HEK293 (cell line): ENCODE measurements at regions not wholly inside any gene's neighbourhood (a gene's known extent, or its start where the extent isn't known, plus 50 kb on each side); places are given as distances from the start of the nearest gene placed in this dataset.

ENCODE experiments used
- CTCF ChIA-PET: fragments of 350-600 bp; formaldehyde crosslinking; extraction: SDS; loops from one replicate; lab custom pipeline; 2021; ENCODE audit warnings: antibody characterized with exemption; lab: Yijun Ruan, JAX
- POLR2A ChIA-PET: fragments of 300-600 bp; formaldehyde crosslinking; extraction: SDS; loops from one replicate; lab custom pipeline; 2020; ENCODE audit warnings: antibody characterized with exemption, inconsistent platforms; lab: Yijun Ruan, JAX
- H3K27ac ChIP-seq: fragments of 200-500 bp; sonication (Bioruptor generic); 2 replicates; pipeline ENCODE4 v1.5.1; 2014; ENCODE audit warnings: low read depth, low read length, control low read depth, inconsistent platforms; ENCODE audit errors: extremely low read depth
- H3K36me3 ChIP-seq, 2 experiments: fragments of 200-500 bp in 1 of 2; sonication (Bioruptor generic) in 1 of 2; 1 replicate in 1 of 2; 2 replicates in 1 of 2; pipeline ENCODE4 v1.5.1; 2014 to 2017; ENCODE audit warnings: inconsistent platforms in 2 of 2, low read length in 2 of 2; ENCODE audit not compliant: control insufficient read depth in 2 of 2, insufficient read depth in 1 of 2
- H3K4me1 ChIP-seq: fragments of 200-500 bp; sonication (Bioruptor generic); 2 replicates; pipeline ENCODE4 v1.5.1; 2014; ENCODE audit warnings: mild to moderate bottlenecking, low read length, inconsistent platforms; ENCODE audit not compliant: control insufficient read depth, insufficient read depth
- H3K4me3 ChIP-seq: 2 replicates; pipeline ENCODE4 v1.5.1; 2011; ENCODE audit warnings: low read depth, mild to moderate bottlenecking, control low read depth, low read length, moderate library complexity
- H3K9me3 ChIP-seq: fragments of 200-500 bp; sonication (Bioruptor generic); 2 replicates; pipeline ENCODE4 v1.5.1; 2014; ENCODE audit warnings: low read depth, low read length, inconsistent platforms; ENCODE audit not compliant: control insufficient read depth, insufficient read depth
- CTCF ChIP-seq: fragments of 450-650 bp; formaldehyde crosslinking; IDR thresholded peaks from 2 replicates; pipeline ENCODE4 v1.5.1; 2016; ENCODE audit warnings: missing biosample characterization, missing genetic modification characterization
- GLI2 ChIP-seq: fragments of 450-650 bp; formaldehyde crosslinking; IDR thresholded peaks from 2 replicates; pipeline ENCODE4; 2017; ENCODE audit warnings: missing biosample characterization, missing genetic modification characterization, low read depth, borderline replicate concordance
- GLIS1 ChIP-seq: fragments of 450-650 bp; formaldehyde crosslinking; IDR thresholded peaks from 2 replicates; pipeline ENCODE4 v1.5.1; 2016; ENCODE audit warnings: missing biosample characterization, missing genetic modification characterization
- HOXD13 ChIP-seq: sonication (generic); formaldehyde crosslinking; IDR thresholded peaks from 2 replicates; pipeline ENCODE4 v1.8.0; 2022; ENCODE audit warnings: missing genetic modification reagents, borderline replicate concordance
- IKZF3 ChIP-seq: fragments of 450-650 bp; IDR thresholded peaks from 2 replicates; pipeline ENCODE4 v1.5.0; 2018; ENCODE audit warnings: missing biosample characterization, mild to moderate bottlenecking, missing genetic modification characterization, moderate library complexity
- KLF10 ChIP-seq: fragments of 450-650 bp; IDR thresholded peaks from 2 replicates; pipeline ENCODE4 v1.5.1; 2018; ENCODE audit warnings: missing biosample characterization, mild to moderate bottlenecking, missing genetic modification characterization
- KLF7 ChIP-seq: fragments of 450-650 bp; formaldehyde crosslinking; IDR thresholded peaks from 2 replicates; pipeline ENCODE4 v1.5.1; 2016; ENCODE audit warnings: missing biosample characterization, missing genetic modification characterization, borderline replicate concordance
- MZF1 ChIP-seq: fragments of 450-650 bp; formaldehyde crosslinking; IDR thresholded peaks from 2 replicates; pipeline ENCODE4 v1.5.1; 2017; ENCODE audit warnings: missing biosample characterization, missing genetic modification characterization, borderline replicate concordance
- SP3 ChIP-seq: fragments of 450-650 bp; formaldehyde crosslinking; IDR thresholded peaks from 2 replicates; pipeline ENCODE4 v1.5.1; 2016; ENCODE audit warnings: missing biosample characterization, missing genetic modification characterization
- ZBTB44 ChIP-seq: fragments of 450-650 bp; IDR thresholded peaks from 2 replicates; pipeline ENCODE4 v1.5.1; 2018; ENCODE audit warnings: missing biosample characterization, mild to moderate bottlenecking, missing genetic modification characterization
- ZEB2 ChIP-seq: fragments of 450-650 bp; formaldehyde crosslinking; IDR thresholded peaks from 2 replicates; pipeline ENCODE4 v1.5.1; 2016; ENCODE audit warnings: missing biosample characterization, missing genetic modification characterization
- ZNF169 ChIP-seq: fragments of 450-650 bp; formaldehyde crosslinking; IDR thresholded peaks from 2 replicates; pipeline ENCODE4 v1.5.1; 2016; ENCODE audit warnings: missing biosample characterization, missing genetic modification characterization
- ZNF239 ChIP-seq: fragments of 450-650 bp; formaldehyde crosslinking; IDR thresholded peaks from 2 replicates; pipeline ENCODE4 v1.5.1; 2016; ENCODE audit warnings: missing biosample characterization, missing genetic modification characterization
- ZNF473 ChIP-seq: fragments of 450-650 bp; formaldehyde crosslinking; IDR thresholded peaks from 2 replicates; pipeline ENCODE4 v1.5.1; 2017; ENCODE audit warnings: missing biosample characterization, missing genetic modification characterization
- ZNF514 ChIP-seq: fragments of 450-650 bp; formaldehyde crosslinking; IDR thresholded peaks from 2 replicates; pipeline ENCODE4 v1.5.1; 2016; ENCODE audit warnings: missing biosample characterization, missing genetic modification characterization
- ZNF548 ChIP-seq: fragments of 450-650 bp; formaldehyde crosslinking; IDR thresholded peaks from 2 replicates; pipeline ENCODE4 v1.5.1; 2016; ENCODE audit warnings: missing biosample characterization, missing genetic modification characterization
- ZNF549 ChIP-seq: fragments of 450-650 bp; IDR thresholded peaks from 2 replicates; pipeline ENCODE4 v1.5.1; 2018; ENCODE audit warnings: missing biosample characterization, missing genetic modification characterization, mild to moderate bottlenecking, inconsistent platforms, moderate library complexity
- ZNF585B ChIP-seq: fragments of 450-650 bp; formaldehyde crosslinking; IDR thresholded peaks from 2 replicates; pipeline ENCODE4 v1.5.1; 2016; ENCODE audit warnings: missing biosample characterization, missing genetic modification characterization
- ZNF610 ChIP-seq: fragments of 450-650 bp; formaldehyde crosslinking; IDR thresholded peaks from 2 replicates; pipeline ENCODE4 v1.5.1; 2016; ENCODE audit warnings: missing biosample characterization, missing genetic modification characterization, borderline replicate concordance
- ZNF664 ChIP-seq: fragments of 450-650 bp; formaldehyde crosslinking; IDR thresholded peaks from 2 replicates; pipeline ENCODE4 v1.5.1; 2016; ENCODE audit warnings: missing biosample characterization, missing genetic modification characterization
- TF ChIP-seq, protein P1 (sequence below): fragments of 450-650 bp; formaldehyde crosslinking; IDR thresholded peaks from 2 replicates; pipeline ENCODE4 v1.5.1; 2016; ENCODE audit warnings: missing biosample characterization, missing genetic modification characterization
- TF ChIP-seq, protein P2 (sequence below): fragments of 450-650 bp; formaldehyde crosslinking; IDR thresholded peaks from 2 replicates; pipeline ENCODE4 v1.5.1; 2016; ENCODE audit warnings: missing biosample characterization, missing genetic modification characterization

- TF ChIP-seq MZF1 (tag by site-specific recombination) = peak; percentile 65; the same call in 1 of the 2 replicates
- TF ChIP-seq ZBTB44 (tag by site-specific recombination) = peak; percentile 58; the same call in 1 of the 2 replicates
- no peak for TF ChIP-seq ZNF239 (tag by site-specific recombination)
Observed at GRCh38 chr3:72306800-72307341, 521.9 kb upstream of the PROK2 start (continued).

- no peaks in the 10 kb centered on the region for H3K9me3 ChIP-seq
- ChIA-PET POLR2A (no interaction called here), CTCF (no interaction called here)
- H3K36me3 ChIP-seq = no peaks in the 10 kb centered on the region
- TF ChIP-seq KLF7 (tag by site-specific recombination) (no peak), GLIS1 (tag by site-specific recombination) (peak; percentile 82)
- no peak overlapping the region for H3K4me3 ChIP-seq
- no peaks in the 10 kb centered on the region for H3K4me1 ChIP-seq
- no peak overlapping the region for H3K27ac ChIP-seq
Observed at GRCh38 chr3:72303926-72304325, 519.0 kb upstream of the PROK2 start.

DNA sequence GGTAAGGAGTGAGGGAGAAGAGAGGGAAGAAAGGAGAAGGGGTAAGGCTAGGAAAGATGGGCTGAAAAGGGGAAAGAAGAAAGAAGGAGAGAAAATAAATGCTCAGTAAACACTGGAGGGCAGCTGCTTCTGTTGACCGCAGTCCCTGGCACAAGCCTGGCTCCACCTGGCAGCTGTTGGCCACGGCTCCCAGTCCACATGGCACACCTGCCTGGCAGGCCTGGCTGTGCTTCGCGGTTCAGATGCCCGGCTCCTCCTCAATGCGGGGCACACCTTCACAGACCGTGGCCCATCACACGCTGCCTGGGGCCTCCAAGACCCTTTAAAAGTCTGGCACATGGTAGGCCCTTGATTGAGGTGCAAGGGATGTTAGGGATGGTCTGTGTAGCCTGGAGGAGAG lies 516.8 kb upstream of the PROK2 start:
- TF ChIP-seq ZNF549 (tag by site-specific recombination) (no peak), ZNF664 (peak; percentile 18; the same call in 1 of the 2 replicates)
- Histone ChIP-seq H3K4me3 (no peak overlapping the region), H3K4me1 (no peaks in the 10 kb centered on the region), H3K36me3 (no peaks in the 10 kb centered on the region), H3K27ac (no peak overlapping the region), H3K9me3 (no peaks in the 10 kb centered on the region)
- ChIA-PET CTCF (no interaction called here), POLR2A (no interaction called here)

- Histone ChIP-seq H3K36me3 (no peaks in the 10 kb centered on the region), H3K9me3 (no peaks in the 10 kb centered on the region), H3K27ac (no peak overlapping the region), H3K4me3 (no peak overlapping the region), H3K4me1 (no peaks in the 10 kb centered on the region)
- CTCF ChIA-PET = no interaction called here
- TF ChIP-seq KLF10 (tag by site-specific recombination) (no peak), ZNF473 (tag by site-specific recombination) (no peak), ZNF169 (tag by site-specific recombination) (no peak), SP3 (tag by site-specific recombination) (no peak), HOXD13 (no peak), IKZF3 (tag by site-specific recombination) (no peak), ZNF610 (no peak)
- POLR2A ChIA-PET = no interaction called here
Observed at GRCh38 chr3:72300621-72301020, 515.7 kb upstream of the PROK2 start.

DNA sequence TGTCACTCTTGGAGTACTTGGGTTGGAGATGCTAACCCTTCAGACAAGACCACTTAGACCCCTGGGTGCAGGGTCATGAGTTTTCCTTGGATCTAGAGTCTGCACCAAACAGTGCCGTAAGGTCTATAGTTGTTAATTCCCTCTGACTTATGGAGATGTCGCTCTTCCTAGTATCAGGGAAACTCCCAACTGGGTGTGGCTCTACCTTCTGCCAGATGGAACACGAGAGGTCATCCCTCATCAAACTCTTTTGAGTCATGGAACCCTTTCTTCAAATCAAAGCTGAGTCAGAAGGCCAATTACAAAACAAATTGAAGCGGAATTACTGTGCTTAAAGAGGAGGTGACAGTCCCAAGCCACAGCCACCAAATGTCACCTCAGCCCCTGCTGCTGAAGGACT lies 514.9 kb upstream of the PROK2 start:
- H3K36me3 ChIP-seq = no peaks in the 10 kb centered on the region
- no peak overlapping the region for H3K27ac ChIP-seq
- no peaks in the 10 kb centered on the region for H3K4me1 ChIP-seq
- no peaks in the 10 kb centered on the region for H3K9me3 ChIP-seq
- ChIA-PET CTCF (no interaction called here), POLR2A (no interaction called here)
- H3K4me3 ChIP-seq = no peak overlapping the region
- no peak for TF ChIP-seq ZEB2 (tag by site-specific recombination)
- no peak for TF ChIP-seq GLI2
- no peak for TF ChIP-seq ZNF548 (tag by site-specific recombination)
- no peak for TF ChIP-seq CTCF
- TF ChIP-seq, protein P1, sequence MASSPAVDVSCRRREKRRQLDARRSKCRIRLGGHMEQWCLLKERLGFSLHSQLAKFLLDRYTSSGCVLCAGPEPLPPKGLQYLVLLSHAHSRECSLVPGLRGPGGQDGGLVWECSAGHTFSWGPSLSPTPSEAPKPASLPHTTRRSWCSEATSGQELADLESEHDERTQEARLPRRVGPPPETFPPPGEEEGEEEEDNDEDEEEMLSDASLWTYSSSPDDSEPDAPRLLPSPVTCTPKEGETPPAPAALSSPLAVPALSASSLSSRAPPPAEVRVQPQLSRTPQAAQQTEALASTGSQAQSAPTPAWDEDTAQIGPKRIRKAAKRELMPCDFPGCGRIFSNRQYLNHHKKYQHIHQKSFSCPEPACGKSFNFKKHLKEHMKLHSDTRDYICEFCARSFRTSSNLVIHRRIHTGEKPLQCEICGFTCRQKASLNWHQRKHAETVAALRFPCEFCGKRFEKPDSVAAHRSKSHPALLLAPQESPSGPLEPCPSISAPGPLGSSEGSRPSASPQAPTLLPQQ = no peak
- no peak for TF ChIP-seq ZNF239 (tag by site-specific recombination)
- no peak for TF ChIP-seq ZNF514
- no peak for TF ChIP-seq ZNF585B (tag by site-specific recombination)
- TF ChIP-seq, protein P2, sequence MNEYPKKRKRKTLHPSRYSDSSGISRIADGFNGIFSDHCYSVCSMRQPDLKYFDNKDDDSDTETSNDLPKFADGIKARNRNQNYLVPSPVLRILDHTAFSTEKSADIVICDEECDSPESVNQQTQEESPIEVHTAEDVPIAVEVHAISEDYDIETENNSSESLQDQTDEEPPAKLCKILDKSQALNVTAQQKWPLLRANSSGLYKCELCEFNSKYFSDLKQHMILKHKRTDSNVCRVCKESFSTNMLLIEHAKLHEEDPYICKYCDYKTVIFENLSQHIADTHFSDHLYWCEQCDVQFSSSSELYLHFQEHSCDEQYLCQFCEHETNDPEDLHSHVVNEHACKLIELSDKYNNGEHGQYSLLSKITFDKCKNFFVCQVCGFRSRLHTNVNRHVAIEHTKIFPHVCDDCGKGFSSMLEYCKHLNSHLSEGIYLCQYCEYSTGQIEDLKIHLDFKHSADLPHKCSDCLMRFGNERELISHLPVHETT (tag by site-specific recombination) = no peak
